ENCODE measurements at regions not wholly inside any gene's neighbourhood (a gene's known extent, or its start where the extent isn't known, plus 50 kb on each side); places are given as distances from the start of the nearest gene placed in this dataset.
"Not testable (repeated sequence)": the region's sequence is repeated elsewhere in the genome, so short reads cannot be mapped to it uniquely, and the experiment has no call there.

DNA sequence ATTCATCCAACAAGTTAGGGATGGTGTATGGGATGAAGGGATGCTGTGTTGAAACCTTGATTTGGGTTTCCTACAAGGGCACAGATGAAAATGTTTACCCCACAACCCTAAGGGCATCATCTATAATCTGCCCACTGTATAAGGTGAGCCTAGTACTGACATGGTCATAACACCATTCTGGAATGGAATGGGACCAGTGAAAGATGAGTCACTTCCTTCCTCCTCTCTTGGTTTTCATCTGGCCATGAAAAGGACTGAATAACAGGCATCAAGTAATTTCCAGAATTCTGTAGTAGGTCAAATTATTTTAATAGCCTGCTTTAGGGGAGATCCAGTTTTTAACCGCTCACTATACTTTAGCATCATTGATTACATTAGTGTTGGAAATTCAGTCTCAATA lies 538.6 kb downstream of the NR2F2 start:
- H3K79me2 ChIP-seq (ENCODE audit: low read length) = no peaks in the 10 kb centered on the region
- H2AFZ ChIP-seq (ENCODE audit: low read length) = no peak overlapping the region
- H3K36me3 ChIP-seq (replicated peaks; ENCODE audit: insufficient read depth, low read length) = no peaks in the 10 kb centered on the region
- H3K9me2 ChIP-seq (replicated peaks; ENCODE audit: insufficient read depth, low read length) = no peaks in the 10 kb centered on the region
- no peaks in the 10 kb centered on the region for H3F3A ChIP-seq (ENCODE audit: insufficient read depth, low read length)
- no peaks in the 10 kb centered on the region for H3K27me3 ChIP-seq (replicated peaks; ENCODE audit: insufficient read depth, low read length)
- H3K4me1 ChIP-seq (ENCODE audit: low read length) = no peaks in the 10 kb centered on the region
- H3K27ac ChIP-seq (ENCODE audit: low read length) = no peak overlapping the region
- no peaks in the 10 kb centered on the region for H4K20me1 ChIP-seq (ENCODE audit: insufficient read depth, low read length)
- H3K9me3 ChIP-seq (replicated peaks; ENCODE audit: insufficient read depth, low read length) = no peaks in the 10 kb centered on the region
- TF ChIP-seq, protein P1, sequence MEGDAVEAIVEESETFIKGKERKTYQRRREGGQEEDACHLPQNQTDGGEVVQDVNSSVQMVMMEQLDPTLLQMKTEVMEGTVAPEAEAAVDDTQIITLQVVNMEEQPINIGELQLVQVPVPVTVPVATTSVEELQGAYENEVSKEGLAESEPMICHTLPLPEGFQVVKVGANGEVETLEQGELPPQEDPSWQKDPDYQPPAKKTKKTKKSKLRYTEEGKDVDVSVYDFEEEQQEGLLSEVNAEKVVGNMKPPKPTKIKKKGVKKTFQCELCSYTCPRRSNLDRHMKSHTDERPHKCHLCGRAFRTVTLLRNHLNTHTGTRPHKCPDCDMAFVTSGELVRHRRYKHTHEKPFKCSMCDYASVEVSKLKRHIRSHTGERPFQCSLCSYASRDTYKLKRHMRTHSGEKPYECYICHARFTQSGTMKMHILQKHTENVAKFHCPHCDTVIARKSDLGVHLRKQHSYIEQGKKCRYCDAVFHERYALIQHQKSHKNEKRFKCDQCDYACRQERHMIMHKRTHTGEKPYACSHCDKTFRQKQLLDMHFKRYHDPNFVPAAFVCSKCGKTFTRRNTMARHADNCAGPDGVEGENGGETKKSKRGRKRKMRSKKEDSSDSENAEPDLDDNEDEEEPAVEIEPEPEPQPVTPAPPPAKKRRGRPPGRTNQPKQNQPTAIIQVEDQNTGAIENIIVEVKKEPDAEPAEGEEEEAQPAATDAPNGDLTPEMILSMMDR (IDR thresholded peaks at IDR 0.05; ENCODE audit: low read length) = no peak
- TF ChIP-seq EZH2phosphoT487 (IDR thresholded peaks at IDR 0.05; ENCODE audit: low read length) (no peak), EZH2 (optimal IDR thresholded peaks at IDR 0.05; ENCODE audit: low read depth, low read length) (no peak)
- no peak overlapping the region for H3K9ac ChIP-seq (ENCODE audit: low read length)
- no peak overlapping the region for H3K4me3 ChIP-seq (ENCODE audit: low read length)
- no peak for DNase-seq
- no peak overlapping the region for H3K4me2 ChIP-seq (ENCODE audit: low read depth, low read length)

DNA sequence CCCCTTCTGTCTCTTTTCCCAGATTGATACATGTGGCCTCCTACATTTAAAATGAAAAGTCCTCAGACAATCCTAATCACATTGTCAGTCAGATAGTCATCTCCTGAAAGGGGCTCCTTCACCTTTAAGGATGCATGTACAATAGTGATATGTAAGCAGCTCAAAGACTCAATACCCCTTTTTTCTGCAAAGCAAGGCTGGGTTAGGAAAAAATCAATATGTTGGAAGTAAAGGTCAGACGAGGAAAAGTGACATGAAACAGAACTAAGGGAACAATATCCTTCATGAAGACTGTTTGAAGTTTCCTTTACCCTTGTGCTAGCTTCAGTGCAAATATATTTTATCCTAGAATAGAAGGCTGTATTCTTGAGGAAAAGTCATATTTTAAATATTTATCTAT lies 539.3 kb downstream of the NR2F2 start:
- Histone ChIP-seq H3K79me2 (ENCODE audit: low read length) (no peaks in the 10 kb centered on the region), H3K27ac (ENCODE audit: low read length) (no peak overlapping the region), H4K20me1 (ENCODE audit: insufficient read depth, low read length) (no peaks in the 10 kb centered on the region), H3K4me3 (ENCODE audit: low read length) (no peak overlapping the region), H3K27me3 (replicated peaks; ENCODE audit: insufficient read depth, low read length) (no peaks in the 10 kb centered on the region), H3K4me2 (ENCODE audit: low read depth, low read length) (no peak overlapping the region), H3K9ac (ENCODE audit: low read length) (no peak overlapping the region), H3F3A (ENCODE audit: insufficient read depth, low read length) (no peaks in the 10 kb centered on the region), H3K9me2 (replicated peaks; ENCODE audit: insufficient read depth, low read length) (no peaks in the 10 kb centered on the region), H3K9me3 (replicated peaks; ENCODE audit: insufficient read depth, low read length) (no peaks in the 10 kb centered on the region), H3K4me1 (ENCODE audit: low read length) (no peaks in the 10 kb centered on the region), H2AFZ (ENCODE audit: low read length) (no peak overlapping the region), H3K36me3 (replicated peaks; ENCODE audit: insufficient read depth, low read length) (no peaks in the 10 kb centered on the region)
- TF ChIP-seq, protein P1 (IDR thresholded peaks at IDR 0.05; ENCODE audit: low read length) = no peak
- TF ChIP-seq EZH2 (optimal IDR thresholded peaks at IDR 0.05; ENCODE audit: low read depth, low read length) (no peak), EZH2phosphoT487 (IDR thresholded peaks at IDR 0.05; ENCODE audit: low read length) (no peak)
- DNase-seq = no peak

DNA sequence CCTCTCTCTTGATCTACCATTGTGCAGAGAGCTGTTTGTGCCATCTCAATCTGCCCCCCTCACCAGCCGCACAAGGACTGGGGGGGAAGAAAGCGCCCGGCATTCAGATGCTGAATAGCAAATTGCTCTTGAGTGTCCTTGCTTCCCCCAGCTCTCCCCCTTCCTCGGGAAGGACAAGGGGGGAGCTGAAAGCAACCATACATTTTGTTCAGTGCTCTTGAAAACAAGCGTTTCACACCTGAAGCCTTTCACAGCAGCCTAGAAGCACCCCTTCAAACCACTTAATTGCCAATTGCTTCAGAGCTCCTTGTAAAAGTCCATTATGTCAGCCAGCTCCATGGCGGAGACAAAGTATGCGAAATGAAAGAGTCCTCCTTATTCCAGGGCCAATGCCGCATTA lies 540.1 kb downstream of the NR2F2 start:
- Histone ChIP-seq H3K9me2 (replicated peaks; ENCODE audit: insufficient read depth, low read length) (no peaks in the 10 kb centered on the region), H3K4me3 (ENCODE audit: low read length) (no peak overlapping the region), H3K27me3 (replicated peaks; ENCODE audit: insufficient read depth, low read length) (no peaks in the 10 kb centered on the region), H3K4me1 (ENCODE audit: low read length) (no peaks in the 10 kb centered on the region), H3K9me3 (replicated peaks; ENCODE audit: insufficient read depth, low read length) (no peaks in the 10 kb centered on the region), H2AFZ (ENCODE audit: low read length) (no peak overlapping the region), H4K20me1 (ENCODE audit: insufficient read depth, low read length) (no peaks in the 10 kb centered on the region), H3K9ac (ENCODE audit: low read length) (no peak overlapping the region), H3K4me2 (ENCODE audit: low read depth, low read length) (no peak overlapping the region), H3K27ac (ENCODE audit: low read length) (no peak overlapping the region), H3K79me2 (ENCODE audit: low read length) (no peaks in the 10 kb centered on the region), H3K36me3 (replicated peaks; ENCODE audit: insufficient read depth, low read length) (no peaks in the 10 kb centered on the region), H3F3A (ENCODE audit: insufficient read depth, low read length) (no peaks in the 10 kb centered on the region)
- no peak for DNase-seq
- TF ChIP-seq, protein P1 (IDR thresholded peaks at IDR 0.05; ENCODE audit: low read length) = no peak
- no peak for TF ChIP-seq EZH2phosphoT487 (IDR thresholded peaks at IDR 0.05; ENCODE audit: low read length)
- TF ChIP-seq EZH2 (optimal IDR thresholded peaks at IDR 0.05; ENCODE audit: low read depth, low read length) = no peak

DNA sequence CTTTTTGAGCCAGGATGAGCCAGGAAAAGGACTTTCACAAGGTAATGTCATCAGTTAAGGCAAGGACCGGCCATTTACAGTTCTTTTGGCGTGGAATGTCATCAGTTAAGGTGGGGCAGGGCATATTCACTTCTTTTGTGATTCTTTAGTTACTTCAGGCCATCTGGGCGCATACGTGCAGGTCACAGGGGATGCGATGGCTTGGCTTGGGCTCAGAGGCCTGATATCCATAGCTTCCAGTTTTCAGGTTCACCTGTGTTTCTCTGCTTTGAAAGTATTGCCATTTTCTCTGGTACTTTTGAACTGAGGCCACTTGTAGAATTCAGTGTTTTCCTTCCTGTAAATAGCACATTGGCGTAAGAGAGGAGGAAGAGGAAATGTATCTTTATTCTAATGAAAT lies 546.9 kb downstream of the NR2F2 start:
- not testable (repeated sequence) for H2AFZ ChIP-seq (ENCODE audit: low read length); H3K9ac ChIP-seq (ENCODE audit: low read length); H3F3A ChIP-seq (ENCODE audit: insufficient read depth, low read length); H3K9me2 ChIP-seq (replicated peaks; ENCODE audit: insufficient read depth, low read length); H3K4me2 ChIP-seq (ENCODE audit: low read depth, low read length); H3K79me2 ChIP-seq (ENCODE audit: low read length); DNase-seq; H4K20me1 ChIP-seq (ENCODE audit: insufficient read depth, low read length); H3K36me3 ChIP-seq (replicated peaks; ENCODE audit: insufficient read depth, low read length); H3K27me3 ChIP-seq (replicated peaks; ENCODE audit: insufficient read depth, low read length); H3K4me3 ChIP-seq (ENCODE audit: low read length); H3K9me3 ChIP-seq (replicated peaks; ENCODE audit: insufficient read depth, low read length); H3K27ac ChIP-seq (ENCODE audit: low read length); H3K4me1 ChIP-seq (ENCODE audit: low read length)

Measured in MM.1S (cell line).